ENCODE measurements at regions not wholly inside any gene's neighbourhood (a gene's known extent, or its start where the extent isn't known, plus 50 kb on each side); places are given as distances from the start of the nearest gene placed in this dataset.

- H3K36me3 Mint-ChIP-seq: no peaks in the 10 kb centered on the region
- no peak overlapping the region for H3K27ac Mint-ChIP-seq
- peaks cover 0 to 4% (median 0%) of the 10 kb centered on the region in 3 donors for H3K27me3 Mint-ChIP-seq
- ATAC-seq (ENCODE audit: low read depth in 2 of 2) (no peak), DNase-seq (no peak)
- H3K4me1 Mint-ChIP-seq: no peaks in the 10 kb centered on the region
- peaks cover 0 to 9% (median 3%) of the 10 kb centered on the region in 7 donors for H3K9me3 Mint-ChIP-seq
- H3K4me3 Mint-ChIP-seq: no peak overlapping the region
These were observed 279.1 kb downstream of the AEBP2 start for GRCh38 chr12:19718401-19718800.

- H3K36me3 Mint-ChIP-seq: no peaks in the 10 kb centered on the region
- H3K4me1 Mint-ChIP-seq: no peaks in the 10 kb centered on the region
- peaks cover 0 to 4% (median 2%) of the 10 kb centered on the region in 7 donors for H3K9me3 Mint-ChIP-seq
- DNase-seq (no peak), ATAC-seq (ENCODE audit: low read depth in 2 of 2) (no peak)
- H3K27ac Mint-ChIP-seq: no peak overlapping the region
- H3K27me3 Mint-ChIP-seq: peaks cover 0 to 4% (median 0%) of the 10 kb centered on the region in 3 donors
- H3K4me3 Mint-ChIP-seq: no peak overlapping the region
These were observed 280.4 kb downstream of the AEBP2 start for GRCh38 chr12:19719672-19720071.

GRCh38 chr12:19726122-19726521 is 286.8 kb downstream of the AEBP2 start:
- ATAC-seq (ENCODE audit: low read depth in 2 of 2) (no peak), DNase-seq (no peak)
- Mint-ChIP-seq H3K36me3 (no peaks in the 10 kb centered on the region), H3K4me3 (no peak overlapping the region), H3K27ac (no peak overlapping the region), H3K4me1 (no peaks in the 10 kb centered on the region), H3K27me3 (no peaks in the 10 kb centered on the region), H3K9me3 (peaks cover 0 to 14% (median 4%) of the 10 kb centered on the region in 7 donors)

- ATAC-seq (ENCODE audit: low read depth in 2 of 2) (no peak), DNase-seq (no peak)
- H3K4me1 Mint-ChIP-seq: no peaks in the 10 kb centered on the region
- H3K27ac Mint-ChIP-seq: no peak overlapping the region
- no peaks in the 10 kb centered on the region for H3K36me3 Mint-ChIP-seq
- no peak overlapping the region for H3K4me3 Mint-ChIP-seq
- no peaks in the 10 kb centered on the region for H3K27me3 Mint-ChIP-seq
- H3K9me3 Mint-ChIP-seq: peaks cover 0 to 14% (median 4%) of the 10 kb centered on the region in 7 donors
These were observed 287.3 kb downstream of the AEBP2 start for GRCh38 chr12:19726592-19726991.

GRCh38 chr12:19737019-19737418 is 297.7 kb downstream of the AEBP2 start:
- Mint-ChIP-seq H3K27me3 (no peaks in the 10 kb centered on the region), H3K27ac (no peak overlapping the region)
- ATAC-seq (ENCODE audit: low read depth in 2 of 2): no peak

GRCh38 chr12:19739195-19739776 is 300.0 kb downstream of the AEBP2 start:
- H3K36me3 Mint-ChIP-seq: no peaks in the 10 kb centered on the region
- no peak overlapping the region for H3K27ac Mint-ChIP-seq
- H3K4me3 Mint-ChIP-seq: no peak overlapping the region
- DNase-seq (no peak), ATAC-seq (ENCODE audit: low read depth in 2 of 2) (no peak)
- no peaks in the 10 kb centered on the region for H3K4me1 Mint-ChIP-seq
- peaks cover 0 to 9% (median 0%) of the 10 kb centered on the region in 7 donors for H3K9me3 Mint-ChIP-seq
- H3K27me3 Mint-ChIP-seq: no peaks in the 10 kb centered on the region

More at GRCh38 chr12:19737019-19737418, 297.7 kb downstream of the AEBP2 start:
- no peak overlapping the region for H3K4me3 Mint-ChIP-seq
- no peaks in the 10 kb centered on the region for H3K4me1 Mint-ChIP-seq
- no peak for DNase-seq
- no peaks in the 10 kb centered on the region for H3K36me3 Mint-ChIP-seq
- H3K9me3 Mint-ChIP-seq: peaks cover 0 to 9% (median 0%) of the 10 kb centered on the region in 7 donors

- no peak for DNase-seq
- no peaks in the 10 kb centered on the region for H3K36me3 Mint-ChIP-seq
- H3K27ac Mint-ChIP-seq: no peak overlapping the region
- H3K4me3 Mint-ChIP-seq: no peak overlapping the region
- no peaks in the 10 kb centered on the region for H3K27me3 Mint-ChIP-seq
- ATAC-seq (ENCODE audit: low read depth in 2 of 2): no peak
- no peaks in the 10 kb centered on the region for H3K9me3 Mint-ChIP-seq
- H3K4me1 Mint-ChIP-seq: no peaks in the 10 kb centered on the region
These were observed 301.3 kb downstream of the AEBP2 start for GRCh38 chr12:19740472-19741131.

GRCh38 chr12:19741132-19741489 is 301.8 kb downstream of the AEBP2 start:
- no peaks in the 10 kb centered on the region for H3K36me3 Mint-ChIP-seq

GRCh38 chr12:19744705-19745218 is 305.5 kb downstream of the AEBP2 start:
- H3K27me3 Mint-ChIP-seq: no peaks in the 10 kb centered on the region
- ATAC-seq (ENCODE audit: low read depth in 2 of 2) (no peak), DNase-seq (no peak)
- H3K27ac Mint-ChIP-seq: no peak overlapping the region
- H3K36me3 Mint-ChIP-seq: no peaks in the 10 kb centered on the region
- H3K4me1 Mint-ChIP-seq: no peaks in the 10 kb centered on the region
- H3K4me3 Mint-ChIP-seq: no peak overlapping the region
- H3K9me3 Mint-ChIP-seq: peaks cover 0 to 16% (median 3%) of the 10 kb centered on the region in 7 donors

More at GRCh38 chr12:19741132-19741489, 301.8 kb downstream of the AEBP2 start:
- Mint-ChIP-seq H3K4me3 (no peak overlapping the region), H3K9me3 (no peaks in the 10 kb centered on the region), H3K27me3 (no peaks in the 10 kb centered on the region), H3K4me1 (no peaks in the 10 kb centered on the region), H3K27ac (no peak overlapping the region)
- no peak for DNase-seq
- no peak for ATAC-seq (ENCODE audit: low read depth in 2 of 2)

- ATAC-seq (ENCODE audit: low read depth in 2 of 2) (no peak), DNase-seq (no peak)
- Mint-ChIP-seq H3K27ac (no peak overlapping the region), H3K9me3 (peaks cover 0 to 28% (median 5%) of the 10 kb centered on the region in 7 donors), H3K4me3 (no peak overlapping the region), H3K4me1 (no peaks in the 10 kb centered on the region), H3K27me3 (no peaks in the 10 kb centered on the region), H3K36me3 (no peaks in the 10 kb centered on the region)
These were observed 307.2 kb downstream of the AEBP2 start for GRCh38 chr12:19746471-19746870.

- no peak overlapping the region for H3K27ac Mint-ChIP-seq
- peaks cover 5 to 49% (median 18%) of the 10 kb centered on the region in 7 donors for H3K9me3 Mint-ChIP-seq
- no peaks in the 10 kb centered on the region for H3K27me3 Mint-ChIP-seq
- no peak for DNase-seq
- H3K4me3 Mint-ChIP-seq: no peak overlapping the region
- no peaks in the 10 kb centered on the region for H3K4me1 Mint-ChIP-seq
- no peaks in the 10 kb centered on the region for H3K36me3 Mint-ChIP-seq
- no peak for ATAC-seq (ENCODE audit: low read depth in 2 of 2)
These were observed 310.7 kb downstream of the AEBP2 start for GRCh38 chr12:19749906-19750574.

GRCh38 chr12:19751078-19751477 is 311.8 kb downstream of the AEBP2 start:
- Mint-ChIP-seq H3K4me3 (no peak overlapping the region), H3K4me1 (no peaks in the 10 kb centered on the region), H3K27ac (no peak overlapping the region), H3K27me3 (peaks cover 0 to under 1% (median 0%) of the 10 kb centered on the region in 3 donors), H3K9me3 (peaks cover 5 to 51% (median 18%) of the 10 kb centered on the region in 7 donors), H3K36me3 (no peaks in the 10 kb centered on the region)
- no peak for ATAC-seq (ENCODE audit: low read depth in 2 of 2)
- no peak for DNase-seq

- DNase-seq: no peak
- no peak overlapping the region for H3K27ac Mint-ChIP-seq
- no peak for ATAC-seq (ENCODE audit: low read depth in 2 of 2)
- no peaks in the 10 kb centered on the region for H3K36me3 Mint-ChIP-seq
- H3K4me3 Mint-ChIP-seq: no peak overlapping the region
- peaks cover 5 to 51% (median 18%) of the 10 kb centered on the region in 7 donors for H3K9me3 Mint-ChIP-seq
- H3K27me3 Mint-ChIP-seq: peaks cover 0 to 5% (median 0%) of the 10 kb centered on the region in 3 donors
- no peaks in the 10 kb centered on the region for H3K4me1 Mint-ChIP-seq
These were observed 313.4 kb downstream of the AEBP2 start for GRCh38 chr12:19752712-19753111.

- H3K9me3 Mint-ChIP-seq: peaks cover 3 to 31% (median 17%) of the 10 kb centered on the region in 7 donors
- ATAC-seq (ENCODE audit: low read depth in 2 of 2) (no peak), DNase-seq (no peak)
- H3K36me3 Mint-ChIP-seq: no peaks in the 10 kb centered on the region
- no peak overlapping the region for H3K4me3 Mint-ChIP-seq
- H3K27ac Mint-ChIP-seq: no peak overlapping the region
- H3K27me3 Mint-ChIP-seq: peaks cover 0 to 5% (median 0%) of the 10 kb centered on the region in 3 donors
- H3K4me1 Mint-ChIP-seq: no peaks in the 10 kb centered on the region
These were observed 315.8 kb downstream of the AEBP2 start for GRCh38 chr12:19755136-19755535.
